GM12892 (cell line): ENCODE measurements at regions not wholly inside any gene's neighbourhood (a gene's known extent, or its start where the extent isn't known, plus 50 kb on each side); places are given as distances from the start of the nearest gene placed in this dataset.

ENCODE experiments used
- DNase-seq: peaks from one replicate; pipeline ENCODE4 v3.0.0; 2011; ENCODE audit not compliant: insufficient read length
- FAIRE-seq: peaks from 2 replicates; lab custom pipeline; 2011; peaks lifted over from hg19 to GRCh38; lab: Jason Lieb, UNC
- POLR2A ChIP-seq: IDR thresholded peaks from 2 replicates; pipeline ENCODE4 v1.6.1; 2011; ENCODE audit warnings: low read depth, low read length, control low read depth
- POLR2AphosphoS5 ChIP-seq: IDR thresholded peaks from 2 replicates; pipeline ENCODE4 v1.6.1; 2011; ENCODE audit warnings: low read depth, low read length, control low read depth
- TAF1 ChIP-seq: IDR thresholded peaks from 2 replicates; pipeline ENCODE4 v1.6.1; 2011; ENCODE audit warnings: low read depth, mild to moderate bottlenecking, control low read depth, low read length, borderline replicate concordance

DNA sequence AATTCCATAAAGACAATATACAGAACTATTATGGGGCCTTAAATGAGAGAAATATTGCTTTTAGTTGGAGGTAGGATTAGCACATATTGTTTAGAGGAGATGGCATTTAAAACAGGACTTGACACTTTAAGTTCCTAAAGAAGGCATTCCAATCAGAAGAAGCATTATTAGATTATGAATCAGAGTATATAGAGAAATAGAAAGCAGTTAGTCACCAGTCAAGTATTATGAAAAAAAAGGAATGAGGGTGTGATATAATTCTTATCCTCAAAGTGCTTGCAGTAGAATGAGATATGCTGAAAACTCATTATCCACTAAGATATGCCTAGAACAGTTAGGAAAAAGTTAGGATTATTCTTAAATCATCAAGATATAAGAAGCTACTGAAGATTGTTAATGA lies 456.2 kb downstream of the ZNF385D start:
- TF ChIP-seq POLR2AphosphoS5 (no peak), TAF1 (no peak), POLR2A (no peak)
- DNase-seq (no peak), FAIRE-seq (no peak)

DNA sequence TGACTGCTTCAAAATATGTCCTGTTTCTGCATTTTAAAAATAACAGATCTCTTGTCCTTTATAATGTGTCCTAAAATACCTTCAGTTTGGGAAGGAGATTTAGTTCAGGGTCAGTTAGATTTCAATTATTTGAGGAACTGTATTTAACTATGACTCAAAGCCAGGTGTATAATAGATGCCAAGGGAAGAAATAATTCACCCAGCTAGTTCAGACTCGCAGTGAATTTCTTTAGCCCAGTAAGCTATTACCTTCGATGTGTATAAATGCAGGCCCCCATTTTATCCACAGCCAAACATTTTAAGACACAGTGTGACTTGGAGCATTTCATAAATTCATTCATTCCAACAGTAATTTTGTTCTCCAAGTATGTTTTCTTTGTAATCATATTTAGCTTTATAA lies 458.0 kb downstream of the ZNF385D start:
- TF ChIP-seq POLR2AphosphoS5 (no peak), POLR2A (no peak), TAF1 (no peak)
- DNase-seq: no peak
- FAIRE-seq: no peak

DNA sequence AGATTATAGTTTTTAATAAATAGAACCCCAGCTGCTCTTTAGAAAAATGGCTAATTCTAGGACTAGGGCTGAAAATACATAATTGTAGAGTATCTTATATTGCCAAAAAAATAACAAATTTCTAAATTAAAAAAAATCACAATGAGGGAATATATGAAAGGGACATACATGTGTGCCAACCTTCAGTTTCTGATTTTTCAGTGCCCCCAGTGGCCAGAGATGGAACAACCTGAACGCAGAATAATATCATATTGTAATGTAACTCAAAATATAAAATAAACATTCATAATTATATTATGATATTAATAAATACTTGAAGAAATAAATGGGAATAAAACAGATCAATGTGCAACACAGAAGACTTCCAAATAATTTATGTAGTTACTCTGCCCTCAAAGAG lies 460.5 kb downstream of the ZNF385D start:
- TF ChIP-seq POLR2AphosphoS5 (no peak), POLR2A (no peak), TAF1 (no peak)
- FAIRE-seq (no peak), DNase-seq (no peak)

DNA sequence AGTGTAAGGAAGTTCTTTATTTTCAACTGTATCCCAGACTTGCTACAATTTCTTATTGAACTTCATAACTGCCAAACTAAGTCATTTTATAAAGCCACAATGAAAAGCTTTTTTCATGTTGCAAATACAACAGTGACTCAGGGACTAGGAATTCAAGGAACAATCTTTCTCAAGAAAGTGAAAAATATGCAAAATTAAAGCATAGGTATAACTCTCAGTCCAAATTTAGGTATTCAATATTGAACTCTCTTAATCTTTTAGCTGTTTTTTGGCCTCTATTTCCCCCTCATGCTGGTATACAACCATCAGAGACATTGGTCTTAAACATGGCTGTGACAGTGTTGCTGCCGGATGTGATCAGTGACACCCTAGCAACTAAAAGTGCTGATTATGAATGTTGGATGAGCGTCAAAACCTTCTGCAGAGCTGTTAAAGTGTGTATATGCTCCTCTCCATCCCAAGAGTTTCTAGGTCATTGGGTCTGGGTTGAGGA lies 476.9 kb downstream of the ZNF385D start:
- no peak for DNase-seq
- no peak for FAIRE-seq
- TF ChIP-seq POLR2A (no peak), TAF1 (no peak), POLR2AphosphoS5 (no peak)

DNA sequence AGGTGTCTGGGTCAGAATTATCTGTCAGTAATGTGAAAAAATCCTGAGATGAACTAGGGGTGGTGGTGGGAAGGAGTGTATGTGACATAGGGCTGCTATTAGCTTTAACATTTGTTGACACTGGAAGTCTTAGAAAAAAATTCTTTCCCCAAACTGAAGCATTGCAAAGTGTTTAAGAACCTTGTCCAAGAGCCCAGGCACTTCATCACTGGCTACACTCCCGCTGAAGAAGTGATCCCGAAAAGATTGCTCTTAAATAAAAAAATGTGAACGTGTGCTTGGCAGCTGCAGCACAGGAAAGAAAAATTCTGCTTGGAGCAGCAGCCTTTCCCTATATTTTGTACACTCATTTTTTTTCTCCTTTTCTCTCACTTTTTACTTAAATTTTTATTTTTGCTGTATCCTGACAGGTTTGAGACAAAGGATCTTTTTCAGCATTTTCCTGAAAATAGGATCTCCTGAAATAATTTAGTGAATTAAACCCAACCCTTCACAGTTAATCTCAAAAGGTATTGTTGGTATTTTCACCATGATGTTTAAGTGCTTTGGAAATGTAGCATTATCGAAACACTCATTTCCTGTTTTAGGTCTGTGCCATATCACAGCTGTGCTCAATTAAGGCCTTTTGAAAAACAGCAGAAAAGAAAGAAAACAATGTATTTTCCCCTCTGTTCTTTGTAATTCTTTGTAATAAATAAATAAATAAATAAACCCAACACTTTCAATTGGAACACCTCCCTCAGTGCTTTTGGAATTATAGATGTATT lies 477.6 kb downstream of the ZNF385D start:
- no peak for DNase-seq
- TF ChIP-seq POLR2AphosphoS5 (no peak), POLR2A (no peak), TAF1 (no peak)
- FAIRE-seq: no peak

DNA sequence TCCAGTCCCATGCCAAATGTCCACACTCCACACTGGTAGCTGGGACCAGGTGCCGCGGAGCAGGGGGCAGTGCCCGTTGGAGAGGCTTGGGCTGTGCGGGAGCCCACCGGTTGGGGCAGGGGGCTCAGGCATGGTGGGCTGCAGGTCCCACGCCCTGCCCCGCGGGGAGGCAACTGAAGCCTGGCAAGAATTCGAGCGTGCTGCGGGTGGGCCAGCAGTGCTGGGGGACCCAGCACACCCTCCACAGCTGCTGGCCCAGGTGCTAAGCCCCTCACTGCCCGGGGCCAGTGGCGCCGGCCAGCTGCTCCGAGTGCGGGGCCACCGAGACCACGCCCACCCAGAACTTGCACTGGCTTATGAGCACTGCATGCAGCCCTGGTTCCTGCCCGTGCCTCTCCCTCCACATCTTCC lies 479.4 kb downstream of the ZNF385D start:
- FAIRE-seq: no peak
- TF ChIP-seq POLR2AphosphoS5: no peak
- TF ChIP-seq TAF1: no peak
- TF ChIP-seq POLR2A: no peak

DNA sequence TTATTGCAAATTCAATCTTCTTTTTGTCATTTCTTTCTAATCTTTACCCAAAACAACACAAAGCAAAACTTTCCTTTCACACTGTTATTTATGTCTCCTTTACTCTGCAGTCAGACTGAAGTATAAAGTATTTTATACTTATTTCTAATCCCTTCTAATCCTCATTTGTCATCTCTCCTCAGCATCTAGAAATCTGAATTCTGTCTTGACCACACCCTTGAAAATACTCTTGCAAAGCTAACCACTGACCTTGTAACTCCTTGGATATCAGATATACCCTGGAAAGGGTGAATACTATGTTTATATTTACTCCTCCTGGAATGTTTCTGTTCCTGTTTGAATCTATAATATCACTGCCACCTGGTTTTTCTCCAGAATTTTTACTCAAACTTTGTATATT lies 481.1 kb downstream of the ZNF385D start:
- DNase-seq (no peak), FAIRE-seq (no peak)
- TF ChIP-seq POLR2A (no peak), POLR2AphosphoS5 (no peak), TAF1 (no peak)

More for the DNA sequence above, 479.4 kb downstream of the ZNF385D start:
- DNase-seq: no peak

DNA sequence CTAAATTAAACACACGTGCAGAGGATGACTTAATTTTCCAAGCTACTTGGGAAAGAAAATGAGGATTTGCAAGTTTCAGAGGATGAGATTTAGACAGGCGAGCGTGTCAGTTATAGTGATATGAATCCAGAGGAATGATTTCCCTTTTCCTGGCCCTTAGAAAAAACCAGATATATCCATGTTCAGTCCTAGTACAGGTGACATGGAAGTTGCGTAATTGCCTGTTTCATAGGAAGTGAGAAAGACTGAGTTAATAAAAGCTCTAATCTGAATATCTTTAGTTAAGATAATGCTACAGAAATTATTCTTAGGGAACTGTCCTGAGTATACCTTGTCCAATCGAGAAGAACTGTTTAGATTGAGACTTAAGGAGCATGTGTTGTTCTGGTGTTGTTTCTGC lies 490.5 kb downstream of the ZNF385D start:
- no peak for TF ChIP-seq POLR2A
- no peak for TF ChIP-seq TAF1
- TF ChIP-seq POLR2AphosphoS5: no peak
- no peak for FAIRE-seq
- no peak for DNase-seq

DNA sequence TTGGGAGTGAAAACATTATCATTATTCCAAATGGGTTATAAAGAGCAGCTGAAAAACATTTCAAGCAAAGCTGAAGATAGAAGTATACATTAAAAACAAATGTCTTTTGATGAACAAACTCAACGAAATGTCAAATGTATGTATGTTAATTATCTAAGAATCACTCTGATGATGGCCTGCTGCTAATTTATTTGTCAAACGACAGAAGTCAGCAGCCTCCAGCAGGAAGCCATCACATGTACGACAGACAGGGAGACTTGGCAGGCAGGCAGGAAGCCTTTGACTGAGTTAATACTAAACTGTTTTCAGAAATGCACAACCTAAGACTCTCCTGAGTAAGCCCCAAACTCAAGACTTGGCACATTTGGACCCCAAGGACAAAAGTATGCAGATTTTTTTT lies 491.1 kb downstream of the ZNF385D start:
- no peak for TF ChIP-seq POLR2A
- TF ChIP-seq POLR2AphosphoS5: no peak
- no peak for TF ChIP-seq TAF1
- FAIRE-seq: no peak
- DNase-seq: no peak

DNA sequence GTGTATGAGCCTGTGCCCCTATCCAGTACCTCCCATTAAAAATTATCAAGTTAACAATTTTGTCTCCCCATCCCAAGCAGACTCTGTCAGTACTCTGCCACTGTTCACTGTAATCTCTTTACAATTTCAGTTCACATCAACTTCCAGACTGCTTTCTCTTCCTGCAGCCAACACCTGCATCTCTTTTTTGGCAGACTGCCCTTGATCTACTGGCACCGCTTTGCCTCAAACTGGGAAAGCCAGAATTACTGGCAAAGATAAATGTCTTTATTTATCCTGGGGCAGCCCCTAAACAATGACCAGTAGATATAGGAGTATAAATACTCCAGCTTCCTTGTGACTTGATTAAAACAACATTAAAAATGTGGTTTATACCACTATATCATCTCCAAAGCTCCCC lies 494.1 kb downstream of the ZNF385D start:
- no peak for FAIRE-seq
- no peak for TF ChIP-seq POLR2A
- no peak for TF ChIP-seq TAF1
- TF ChIP-seq POLR2AphosphoS5: no peak

DNA sequence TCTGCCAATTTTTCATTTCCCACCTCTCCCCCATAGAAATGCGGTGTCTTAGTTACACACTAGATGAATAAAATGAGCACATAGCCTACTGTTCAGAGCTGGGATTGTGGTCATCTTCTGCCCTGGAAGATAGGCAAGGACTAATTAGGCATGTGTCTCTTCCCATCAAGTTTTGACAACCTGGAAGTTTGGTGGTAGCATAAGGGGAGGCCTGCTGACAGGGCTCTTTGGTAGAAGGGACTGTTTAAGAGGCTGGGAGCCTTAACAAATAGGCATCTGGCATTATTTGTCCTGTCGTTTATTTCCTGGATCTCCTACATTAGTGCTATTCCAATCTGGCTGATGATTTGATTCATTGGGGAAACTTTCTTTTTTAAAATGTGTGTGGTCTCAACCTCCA lies 512.3 kb downstream of the ZNF385D start:
- DNase-seq: no peak
- FAIRE-seq: no peak
- TF ChIP-seq POLR2AphosphoS5: no peak
- no peak for TF ChIP-seq POLR2A
- no peak for TF ChIP-seq TAF1

More for the DNA sequence above, 494.1 kb downstream of the ZNF385D start:
- DNase-seq: no peak

DNA sequence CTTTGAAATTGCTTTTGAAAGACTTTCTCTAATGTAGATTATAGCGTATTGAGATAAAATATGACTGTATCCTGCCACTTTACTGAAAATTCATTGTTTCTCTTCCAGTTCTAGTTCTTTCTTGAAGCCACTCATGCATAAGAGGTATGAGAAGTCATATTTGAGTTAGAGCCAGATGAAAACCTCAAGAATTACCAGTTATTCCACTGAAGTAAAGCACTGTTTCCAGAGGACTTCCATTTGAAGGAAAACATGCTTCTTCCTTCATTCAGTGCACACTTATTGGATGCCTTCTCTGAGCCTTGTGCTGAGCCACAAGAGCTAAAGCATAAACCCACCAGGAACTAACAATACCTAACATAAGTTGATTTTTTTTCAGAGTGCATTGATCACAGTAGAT lies 513.4 kb downstream of the ZNF385D start:
- TF ChIP-seq TAF1 (no peak), POLR2A (no peak), POLR2AphosphoS5 (no peak)
- FAIRE-seq: no peak
- DNase-seq: no peak
